Immature natural killer cell (primary cell): ENCODE measurements at regions not wholly inside any gene's neighbourhood (a gene's known extent, or its start where the extent isn't known, plus 50 kb on each side); places are given as distances from the start of the nearest gene placed in this dataset.

ENCODE experiments used
- DNase-seq, 3 donors: peaks; one replicate each; pipeline ENCODE4 v3.0.0; 2022; ENCODE audit warnings: mixed read lengths in 1 of 3
- H3K27ac Mint-ChIP-seq, 6 donors: one replicate each; pipeline ENCODE4 v1.8.0; 2020; ENCODE audit warnings: mixed read lengths in 6 of 6, mild to moderate bottlenecking in 5 of 6, inconsistent platforms in 4 of 6, moderate library complexity in 3 of 6
- H3K27me3 Mint-ChIP-seq, 3 donors: one replicate each; pipeline ENCODE4 v1.8.0; 2020 to 2021; ENCODE audit warnings: low read depth in 3 of 3, mild to moderate bottlenecking in 3 of 3, mixed read lengths in 3 of 3, moderate library complexity in 3 of 3, inconsistent platforms in 1 of 3
- H3K36me3 Mint-ChIP-seq, 3 donors: one replicate each; pipeline ENCODE4 v1.8.0; 2020; ENCODE audit warnings: mixed read lengths in 3 of 3, inconsistent platforms in 2 of 3, mild to moderate bottlenecking in 2 of 3
- H3K4me1 Mint-ChIP-seq, 2 donors: one replicate each; pipeline ENCODE4 v1.8.0; 2020; ENCODE audit warnings: inconsistent platforms in 2 of 2, mild to moderate bottlenecking in 2 of 2, mixed read lengths in 2 of 2, moderate library complexity in 1 of 2
- H3K4me3 Mint-ChIP-seq, 5 donors: one replicate each; pipeline ENCODE4 v1.8.0; 2020; ENCODE audit warnings: mild to moderate bottlenecking in 5 of 5, mixed read lengths in 5 of 5, inconsistent platforms in 3 of 5, moderate library complexity in 3 of 5
- H3K9me3 Mint-ChIP-seq, 6 donors: one replicate each; pipeline ENCODE4 v1.8.0; 2020; ENCODE audit warnings: mild to moderate bottlenecking in 6 of 6, mixed read lengths in 6 of 6, inconsistent platforms in 4 of 6, moderate library complexity in 3 of 6

- Mint-ChIP-seq H3K4me3 (no peak overlapping the region), H3K4me1 (no peaks in the 10 kb centered on the region), H3K27me3 (no peaks in the 10 kb centered on the region), H3K9me3 (peaks cover 3 to 22% (median 14%) of the 10 kb centered on the region in 6 donors), H3K27ac (no peak overlapping the region), H3K36me3 (no peaks in the 10 kb centered on the region)
- DNase-seq = no peak
Measured at GRCh38 chr10:52994370-52994769, 221.8 kb upstream of the MBL2 start.

GRCh38 chr10:52993109-52993508, 220.5 kb upstream of the MBL2 start:
- no peak for DNase-seq
- Mint-ChIP-seq H3K27me3 (no peaks in the 10 kb centered on the region), H3K4me1 (no peaks in the 10 kb centered on the region), H3K27ac (no peak overlapping the region), H3K4me3 (no peak overlapping the region), H3K36me3 (no peaks in the 10 kb centered on the region), H3K9me3 (peaks cover 3 to 21% (median 13%) of the 10 kb centered on the region in 6 donors)

GRCh38 chr10:52992567-52992966, 220.0 kb upstream of the MBL2 start:
- no peak for DNase-seq
- Mint-ChIP-seq H3K27ac (no peak overlapping the region), H3K9me3 (peaks cover 3 to 21% (median 12%) of the 10 kb centered on the region in 6 donors), H3K36me3 (no peaks in the 10 kb centered on the region), H3K4me1 (no peaks in the 10 kb centered on the region), H3K4me3 (no peak overlapping the region), H3K27me3 (no peaks in the 10 kb centered on the region)

GRCh38 chr10:52988923-52989322, 216.3 kb upstream of the MBL2 start:
- no peak for DNase-seq
- no peak overlapping the region for H3K4me3 Mint-ChIP-seq
- no peaks in the 10 kb centered on the region for H3K27me3 Mint-ChIP-seq
- no peak overlapping the region for H3K27ac Mint-ChIP-seq
- no peaks in the 10 kb centered on the region for H3K4me1 Mint-ChIP-seq
- H3K9me3 Mint-ChIP-seq = peaks cover 4 to 28% (median 15%) of the 10 kb centered on the region in 6 donors
- H3K36me3 Mint-ChIP-seq = no peaks in the 10 kb centered on the region

- Mint-ChIP-seq H3K4me1 (no peaks in the 10 kb centered on the region), H3K36me3 (no peaks in the 10 kb centered on the region), H3K4me3 (no peak overlapping the region), H3K27ac (no peak overlapping the region), H3K9me3 (peaks cover 2 to 25% (median 12%) of the 10 kb centered on the region in 6 donors), H3K27me3 (no peaks in the 10 kb centered on the region)
- DNase-seq = no peak
Measured at GRCh38 chr10:52986125-52986524, 213.5 kb upstream of the MBL2 start.

- peaks cover 0 to 2% (median 0%) of the 10 kb centered on the region in 3 donors for H3K27me3 Mint-ChIP-seq
- no peak for DNase-seq
- no peaks in the 10 kb centered on the region for H3K4me1 Mint-ChIP-seq
- no peak overlapping the region for H3K27ac Mint-ChIP-seq
- H3K4me3 Mint-ChIP-seq = no peak overlapping the region
- H3K9me3 Mint-ChIP-seq = peaks cover 0 to 37% (median 14%) of the 10 kb centered on the region in 6 donors
- no peaks in the 10 kb centered on the region for H3K36me3 Mint-ChIP-seq
Measured at GRCh38 chr10:52984169-52984568, 211.6 kb upstream of the MBL2 start.

GRCh38 chr10:52979295-52979990, 206.9 kb upstream of the MBL2 start:
- Mint-ChIP-seq H3K27ac (no peak overlapping the region), H3K4me1 (no peaks in the 10 kb centered on the region), H3K9me3 (peaks cover 0 to 33% (median 16%) of the 10 kb centered on the region in 6 donors), H3K36me3 (no peaks in the 10 kb centered on the region), H3K4me3 (no peak overlapping the region), H3K27me3 (peaks cover 0 to 3% (median 0%) of the 10 kb centered on the region in 3 donors)
- DNase-seq = no peak

GRCh38 chr10:52977581-52977980, 205.0 kb upstream of the MBL2 start:
- Mint-ChIP-seq H3K27ac (no peak overlapping the region), H3K4me3 (no peak overlapping the region), H3K27me3 (peaks cover 0 to 4% (median 0%) of the 10 kb centered on the region in 3 donors), H3K36me3 (peaks cover 0 to 3% (median 0%) of the 10 kb centered on the region in 3 donors), H3K9me3 (peaks cover 0 to 38% (median 21%) of the 10 kb centered on the region in 6 donors), H3K4me1 (no peaks in the 10 kb centered on the region)
- no peak for DNase-seq

- peaks cover 0 to 1% (median 0%) of the 10 kb centered on the region in 3 donors for H3K36me3 Mint-ChIP-seq
- H3K4me1 Mint-ChIP-seq = no peaks in the 10 kb centered on the region
- no peak overlapping the region for H3K27ac Mint-ChIP-seq
- H3K9me3 Mint-ChIP-seq = peaks cover 4 to 38% (median 16%) of the 10 kb centered on the region in 6 donors
- no peak overlapping the region for H3K4me3 Mint-ChIP-seq
- peaks cover 0 to 2% (median 0%) of the 10 kb centered on the region in 3 donors for H3K27me3 Mint-ChIP-seq
- DNase-seq = no peak
Measured at GRCh38 chr10:52967806-52968795, 195.5 kb upstream of the MBL2 start.

GRCh38 chr10:52966904-52967303, 194.3 kb upstream of the MBL2 start:
- Mint-ChIP-seq H3K4me3 (no peak overlapping the region), H3K27me3 (peaks cover 0 to 2% (median 0%) of the 10 kb centered on the region in 3 donors)
- DNase-seq = no peak

GRCh38 chr10:52965938-52966401, 193.4 kb upstream of the MBL2 start:
- peaks cover 0 to 4% (median 0%) of the 10 kb centered on the region in 3 donors for H3K36me3 Mint-ChIP-seq
- DNase-seq = no peak
- H3K4me3 Mint-ChIP-seq = no peak overlapping the region
- H3K27ac Mint-ChIP-seq = no peak overlapping the region
- H3K9me3 Mint-ChIP-seq = peaks cover 0 to 29% (median 11%) of the 10 kb centered on the region in 6 donors
- H3K4me1 Mint-ChIP-seq = no peaks in the 10 kb centered on the region
- no peaks in the 10 kb centered on the region for H3K27me3 Mint-ChIP-seq

More at GRCh38 chr10:52966904-52967303, 194.3 kb upstream of the MBL2 start:
- peaks cover 0 to 4% (median 0%) of the 10 kb centered on the region in 3 donors for H3K36me3 Mint-ChIP-seq
- H3K27ac Mint-ChIP-seq = no peak overlapping the region
- no peaks in the 10 kb centered on the region for H3K4me1 Mint-ChIP-seq
- H3K9me3 Mint-ChIP-seq = peaks cover 3 to 29% (median 15%) of the 10 kb centered on the region in 6 donors

- Mint-ChIP-seq H3K27me3 (no peaks in the 10 kb centered on the region), H3K4me3 (no peak overlapping the region), H3K36me3 (peaks cover 0 to 4% (median 0%) of the 10 kb centered on the region in 3 donors), H3K9me3 (peaks cover 0 to 28% (median 11%) of the 10 kb centered on the region in 6 donors), H3K27ac (no peak overlapping the region), H3K4me1 (no peaks in the 10 kb centered on the region)
- DNase-seq = no peak
Measured at GRCh38 chr10:52965509-52965908, 192.9 kb upstream of the MBL2 start.

- DNase-seq = no peak
- H3K4me1 Mint-ChIP-seq = no peaks in the 10 kb centered on the region
- peaks cover 1 to 8% (median 4%) of the 10 kb centered on the region in 6 donors for H3K9me3 Mint-ChIP-seq
- H3K36me3 Mint-ChIP-seq = peaks cover 0 to 4% (median 0%) of the 10 kb centered on the region in 3 donors
- no peak overlapping the region for H3K4me3 Mint-ChIP-seq
- H3K27me3 Mint-ChIP-seq = no peaks in the 10 kb centered on the region
- no peak overlapping the region for H3K27ac Mint-ChIP-seq
Measured at GRCh38 chr10:52961323-52961722, 188.7 kb upstream of the MBL2 start.

GRCh38 chr10:52959810-52960209, 187.2 kb upstream of the MBL2 start:
- Mint-ChIP-seq H3K36me3 (peaks cover 0 to 4% (median 0%) of the 10 kb centered on the region in 3 donors), H3K9me3 (peaks cover 0 to 18% (median 4%) of the 10 kb centered on the region in 6 donors), H3K4me1 (no peaks in the 10 kb centered on the region), H3K27me3 (no peaks in the 10 kb centered on the region), H3K27ac (no peak overlapping the region), H3K4me3 (no peak overlapping the region)
- no peak for DNase-seq
